ENCODE measurements at regions not wholly inside any gene's neighbourhood (a gene's known extent, or its start where the extent isn't known, plus 50 kb on each side); places are given as distances from the start of the nearest gene placed in this dataset.

GRCh38 chr16:79698341-79698753 lies 97.8 kb upstream of the MAF start:
- no peaks in the 10 kb centered on the region for H3K27me3 ChIP-seq (ENCODE audit: control insufficient read depth, insufficient read depth, low read length)
- Mint-ChIP-seq H3K4me3 (no peak overlapping the region), H3K27me3 (ENCODE audit: low read depth in 2 of 2) (peaks cover 0 to 3% of the 10 kb centered on the region in 2 donors), H3K36me3 (peaks cover 12% of the 10 kb centered on the region), H3K9me3 (peaks cover 2 to 12% of the 10 kb centered on the region in 2 donors), H3K4me1 (no peaks in the 10 kb centered on the region), H3K27ac (no peak overlapping the region)
- no peak overlapping the region for H3K27ac ChIP-seq (ENCODE audit: low read length)
- no peaks in the 10 kb centered on the region for H3K36me3 ChIP-seq (ENCODE audit: control insufficient read depth, insufficient read depth, low read length)
- DNase-seq: no peak
- WGBS (ENCODE audit: insufficient coverage): 95% methylated on average over 5 of the region's 5 CpGs
- ATAC-seq: no peak
- no peaks in the 10 kb centered on the region for H3K9me3 ChIP-seq (ENCODE audit: control insufficient read depth, insufficient read depth, low read length)
- no peaks in the 10 kb centered on the region for H3K4me1 ChIP-seq (ENCODE audit: control insufficient read depth, insufficient read depth, low read length)
- H3K4me3 ChIP-seq (ENCODE audit: low read length): no peak overlapping the region
- intact Hi-C loops (cut with micrococcal nuclease): no loop called here
- no peak for TF ChIP-seq CTCF (IDR thresholded peaks at IDR 0.05)

DNA sequence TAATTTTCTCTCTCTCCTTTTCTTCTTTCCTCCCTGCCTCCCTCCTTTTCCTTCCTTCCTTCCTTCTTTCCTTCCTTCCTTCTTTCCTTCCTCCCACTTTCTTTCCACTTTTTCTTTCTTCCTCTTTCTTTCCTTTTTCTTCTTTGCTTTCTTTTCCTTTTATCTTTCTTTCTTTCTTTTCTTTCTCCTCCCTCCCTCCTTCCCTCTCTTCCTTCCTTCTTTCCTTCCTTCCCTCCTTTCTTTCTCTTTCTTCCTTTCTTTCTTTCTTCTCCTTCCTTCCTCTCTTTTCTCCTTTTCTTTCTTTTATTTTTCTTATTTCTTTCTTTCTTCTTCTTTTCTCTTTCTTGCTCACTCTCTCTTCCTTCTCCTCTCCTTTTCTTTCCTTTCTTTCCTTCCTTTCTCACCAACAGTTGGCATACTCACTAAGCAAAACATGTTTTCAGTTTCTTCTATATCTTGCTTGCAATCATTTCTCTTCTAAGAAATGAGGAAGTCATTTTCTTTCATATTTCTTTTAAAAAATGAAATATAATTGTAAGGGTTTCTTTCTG lies 97.1 kb upstream of the MAF start:
- no peaks in the 10 kb centered on the region for H3K36me3 ChIP-seq (ENCODE audit: control insufficient read depth, insufficient read depth, low read length)
- no peaks in the 10 kb centered on the region for H3K27me3 ChIP-seq (ENCODE audit: control insufficient read depth, insufficient read depth, low read length)
- no peaks in the 10 kb centered on the region for H3K4me1 ChIP-seq (ENCODE audit: control insufficient read depth, insufficient read depth, low read length)
- H3K4me3 ChIP-seq (ENCODE audit: low read length): no peak overlapping the region
- Mint-ChIP-seq H3K4me1 (no peaks in the 10 kb centered on the region), H3K9me3 (peaks cover 2 to 12% of the 10 kb centered on the region in 2 donors), H3K4me3 (no peak overlapping the region), H3K27ac (no peak overlapping the region), H3K36me3 (peaks cover 14% of the 10 kb centered on the region), H3K27me3 (ENCODE audit: low read depth in 2 of 2) (peaks cover 0 to 3% of the 10 kb centered on the region in 2 donors)
- ATAC-seq: no peak
- no peak for DNase-seq
- H3K9me3 ChIP-seq (ENCODE audit: control insufficient read depth, insufficient read depth, low read length): no peaks in the 10 kb centered on the region
- H3K27ac ChIP-seq (ENCODE audit: low read length): no peak overlapping the region
- intact Hi-C loops (cut with micrococcal nuclease): no loop called here
- no peak for TF ChIP-seq CTCF (IDR thresholded peaks at IDR 0.05)

GRCh38 chr16:79691007-79691406 lies 90.5 kb upstream of the MAF start:
- peaks cover 14% of the 10 kb centered on the region for H3K36me3 Mint-ChIP-seq
- WGBS (ENCODE audit: insufficient coverage): 75% methylated on average over 5 of the region's 5 CpGs
- no peak overlapping the region for H3K4me3 ChIP-seq (ENCODE audit: low read length)
- H3K27ac ChIP-seq (ENCODE audit: low read length): no peak overlapping the region
- H3K9me3 ChIP-seq (ENCODE audit: control insufficient read depth, insufficient read depth, low read length): no peaks in the 10 kb centered on the region
- no peak for DNase-seq
- no peak overlapping the region for H3K27ac Mint-ChIP-seq
- peaks cover 2 to 8% of the 10 kb centered on the region in 2 donors for H3K9me3 Mint-ChIP-seq
- peaks cover 3% of the 10 kb centered on the region in 2 donors for H3K27me3 Mint-ChIP-seq (ENCODE audit: low read depth in 2 of 2)
- H3K4me3 Mint-ChIP-seq: no peak overlapping the region
- no peaks in the 10 kb centered on the region for H3K4me1 Mint-ChIP-seq
- H3K36me3 ChIP-seq (ENCODE audit: control insufficient read depth, insufficient read depth, low read length): no peaks in the 10 kb centered on the region
- TF ChIP-seq CTCF (IDR thresholded peaks at IDR 0.05): no peak
- no peaks in the 10 kb centered on the region for H3K4me1 ChIP-seq (ENCODE audit: control insufficient read depth, insufficient read depth, low read length)
- no peak for ATAC-seq
- intact Hi-C loops (cut with micrococcal nuclease): no loop called here
- H3K27me3 ChIP-seq (ENCODE audit: control insufficient read depth, insufficient read depth, low read length): no peaks in the 10 kb centered on the region

DNA sequence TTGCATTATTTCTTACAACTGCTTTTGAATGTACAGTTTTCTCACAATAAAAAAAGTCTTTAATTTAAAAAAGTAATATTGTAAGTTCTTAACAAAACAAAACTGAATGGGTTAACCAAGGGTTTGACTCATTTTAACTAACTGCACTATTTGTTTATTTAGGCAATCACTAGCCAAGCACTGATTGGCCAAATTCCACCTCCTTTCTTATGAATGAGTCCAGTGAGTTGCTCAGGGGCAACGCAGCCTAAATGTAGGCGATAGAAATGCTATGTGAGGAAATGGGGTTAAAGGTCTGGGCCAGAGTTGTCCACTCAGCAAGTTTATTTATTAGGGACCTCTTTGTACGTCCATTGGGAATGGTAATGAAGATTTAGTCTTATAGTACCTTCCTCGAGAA lies 89.6 kb upstream of the MAF start:
- DNase-seq: no peak
- no peak for TF ChIP-seq CTCF (IDR thresholded peaks at IDR 0.05)
- WGBS (ENCODE audit: insufficient coverage): 92% methylated on average over 4 of the region's 4 CpGs

More for the DNA sequence above, 89.6 kb upstream of the MAF start:
- no peak for ATAC-seq
- no peaks in the 10 kb centered on the region for H3K9me3 ChIP-seq (ENCODE audit: control insufficient read depth, insufficient read depth, low read length)
- no peak overlapping the region for H3K27ac ChIP-seq (ENCODE audit: low read length)
- no peaks in the 10 kb centered on the region for H3K4me1 Mint-ChIP-seq
- H3K4me3 Mint-ChIP-seq: no peak overlapping the region
- H3K27me3 ChIP-seq (ENCODE audit: control insufficient read depth, insufficient read depth, low read length): no peaks in the 10 kb centered on the region
- H3K27ac Mint-ChIP-seq: no peak overlapping the region
- peaks cover 2 to 8% of the 10 kb centered on the region in 2 donors for H3K9me3 Mint-ChIP-seq
- no peak overlapping the region for H3K4me3 ChIP-seq (ENCODE audit: low read length)
- H3K27me3 Mint-ChIP-seq (ENCODE audit: low read depth in 2 of 2): peaks cover 3 to 6% of the 10 kb centered on the region in 2 donors
- H3K36me3 Mint-ChIP-seq: peaks cover 14% of the 10 kb centered on the region
- H3K4me1 ChIP-seq (ENCODE audit: control insufficient read depth, insufficient read depth, low read length): no peaks in the 10 kb centered on the region
- intact Hi-C loops (cut with micrococcal nuclease): no loop called here
- H3K36me3 ChIP-seq (ENCODE audit: control insufficient read depth, insufficient read depth, low read length): no peaks in the 10 kb centered on the region
